Common myeloid progenitor, CD34-positive (primary cell): ENCODE measurements at regions not wholly inside any gene's neighbourhood (a gene's known extent, or its start where the extent isn't known, plus 50 kb on each side); places are given as distances from the start of the nearest gene placed in this dataset.

ENCODE experiments used
- CTCF ChIA-PET: fragments of 350-600 bp; sonication (Branson Sonifier 250); formaldehyde crosslinking; loops from one replicate; lab custom pipeline; 2021; ENCODE audit warnings: antibody characterized with exemption; lab: Charles Lee
- POLR2A ChIA-PET: fragments of 350-600 bp; sonication (Branson Sonifier 250); formaldehyde crosslinking; loops from one replicate; lab custom pipeline; 2021; ENCODE audit warnings: antibody characterized with exemption; lab: Charles Lee
- DNase-seq, 3 donors: peaks; one replicate each; pipeline versions ENCODE4 v3.0.0 to v3.0.0-alpha.2; 2013
- H3K27ac ChIP-seq, 2 experiments: 1 replicate in 1 of 2; 2 replicates in 1 of 2; pipeline ENCODE4 v1.7.0; 2013; ENCODE audit warnings: inconsistent platforms in 2 of 2, low read length in 2 of 2, mild to moderate bottlenecking in 2 of 2, low read depth in 1 of 2, moderate library complexity in 1 of 2; ENCODE audit not compliant: severe bottlenecking in 2 of 2, insufficient read depth in 1 of 2, poor library complexity in 1 of 2
- H3K27me3 ChIP-seq, 5 experiments: replicated peaks in 2 of 5; 1 replicate in 3 of 5; 2 replicates in 2 of 5; pipeline versions ENCODE4 v1.6.1 to v1.7.0; 2013; ENCODE audit warnings: low read length in 4 of 5, mild to moderate bottlenecking in 2 of 5, moderate library complexity in 2 of 5, inconsistent platforms in 1 of 5; ENCODE audit not compliant: insufficient read depth in 5 of 5, control insufficient read depth in 4 of 5
- H3K36me3 ChIP-seq, 4 experiments: 1 replicate in 2 of 4; 2 replicates in 2 of 4; pipeline versions ENCODE4 v1.6.1 to v1.7.0; 2013; ENCODE audit warnings: low read length in 3 of 4, control low read depth in 1 of 4, mild to moderate bottlenecking in 1 of 4; ENCODE audit not compliant: control insufficient read depth in 4 of 4, insufficient read depth in 4 of 4
- H3K4me1 ChIP-seq, 4 experiments: 1 replicate in 3 of 4; 2 replicates in 1 of 4; pipeline versions ENCODE4 v1.6.1 to v1.7.1; 2013; ENCODE audit warnings: low read length in 3 of 4, mild to moderate bottlenecking in 3 of 4, control low read depth in 1 of 4, inconsistent platforms in 1 of 4, moderate library complexity in 1 of 4; ENCODE audit not compliant: control insufficient read depth in 4 of 4, insufficient read depth in 4 of 4; ENCODE audit errors: control extremely low read depth in 1 of 4
- H3K4me3 ChIP-seq, 7 experiments: 1 replicate in 4 of 7; 2 replicates in 3 of 7; pipeline versions ENCODE4 v1.5.1 to v1.7.0; 2013; ENCODE audit warnings: mild to moderate bottlenecking in 7 of 7, low read length in 6 of 7, moderate library complexity in 6 of 7, inconsistent platforms in 2 of 7, low read depth in 2 of 7, control low read depth in 1 of 7; ENCODE audit not compliant: insufficient read depth in 4 of 7, control insufficient read depth in 1 of 7; ENCODE audit errors: extremely low read depth in 1 of 7
- H3K9me3 ChIP-seq, 5 experiments: 1 replicate in 4 of 5; 2 replicates in 1 of 5; pipeline versions ENCODE4 v1.6.1 to v1.7.1; 2013; ENCODE audit warnings: low read length in 4 of 5, mild to moderate bottlenecking in 2 of 5, inconsistent platforms in 1 of 5, low read depth in 1 of 5, moderate library complexity in 1 of 5; ENCODE audit not compliant: control insufficient read depth in 4 of 5, insufficient read depth in 2 of 5; ENCODE audit errors: control extremely low read depth in 1 of 5
- WGBS: methylation state at CpG from one replicate; pipeline ENCODE4 v1.1.5; 2013; ENCODE audit not compliant: insufficient coverage; 5-methylcytosine and 5-hydroxymethylcytosine counted together

GRCh38 chr4:28334249-28334648, 1473.6 kb downstream of the STIM2 start:
- Histone ChIP-seq H3K9me3 (no peaks in the 10 kb centered on the region), H3K4me1 (no peaks in the 10 kb centered on the region), H3K4me3 (no peak overlapping the region), H3K36me3 (no peaks in the 10 kb centered on the region), H3K27ac (no peak overlapping the region), H3K27me3 (no peaks in the 10 kb centered on the region)
- CTCF ChIA-PET, result no interaction called here
- DNase-seq, result no peak
- WGBS, result 100% methylated on average over 1 of the region's 3 CpGs
- POLR2A ChIA-PET, result no interaction called here

DNA sequence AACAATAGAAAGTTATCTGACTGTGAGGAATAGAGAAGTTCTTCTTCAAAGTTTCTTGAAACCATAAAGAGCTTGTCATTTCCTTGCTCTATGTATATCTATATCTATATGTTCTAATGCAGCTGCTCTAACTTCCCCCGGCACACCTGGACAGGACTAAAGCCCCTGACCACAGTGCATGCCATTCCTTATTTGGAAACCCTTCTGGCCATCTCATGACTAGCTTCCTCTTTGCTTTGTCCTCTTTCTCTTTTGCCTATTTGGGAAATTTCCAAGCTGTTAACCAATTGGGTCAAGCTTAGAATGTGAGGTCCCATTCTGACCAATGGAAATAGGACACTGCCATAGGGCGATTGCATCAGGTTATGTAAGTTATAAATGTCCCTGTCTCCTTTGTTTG, 1481.1 kb downstream of the STIM2 start:
- no peak for DNase-seq
- Histone ChIP-seq H3K36me3 (no peaks in the 10 kb centered on the region), H3K27ac (no peak overlapping the region), H3K9me3 (peaks cover 0 to 2% (median 0%) of the 10 kb centered on the region in 5 experiments), H3K4me3 (no peak overlapping the region), H3K27me3 (no peaks in the 10 kb centered on the region), H3K4me1 (no peaks in the 10 kb centered on the region)
- ChIA-PET POLR2A (no interaction called here), CTCF (interaction anchor here (0.9 kb wide), 1 partner anchor 12 kb away, joined by 3 read pairs; no protein-coding TSS in a partner anchor)
- WGBS, result 100% methylated on average over 1 of the region's 2 CpGs

- DNase-seq, result no peak
- H3K4me1 ChIP-seq, result no peaks in the 10 kb centered on the region
- H3K4me3 ChIP-seq, result no peak overlapping the region
- ChIA-PET CTCF (no interaction called here), POLR2A (no interaction called here)
- no peaks in the 10 kb centered on the region for H3K27me3 ChIP-seq
- H3K36me3 ChIP-seq, result no peaks in the 10 kb centered on the region
- H3K27ac ChIP-seq, result no peak overlapping the region
- H3K9me3 ChIP-seq, result no peaks in the 10 kb centered on the region
Measured at GRCh38 chr4:28350485-28350884, 1489.8 kb downstream of the STIM2 start.

- Histone ChIP-seq H3K9me3 (no peaks in the 10 kb centered on the region), H3K27me3 (no peaks in the 10 kb centered on the region), H3K4me3 (no peak overlapping the region), H3K4me1 (no peaks in the 10 kb centered on the region), H3K27ac (no peak overlapping the region), H3K36me3 (no peaks in the 10 kb centered on the region)
- no peak for DNase-seq
- CTCF ChIA-PET, result no interaction called here
- POLR2A ChIA-PET, result no interaction called here
- no CpG with 5 or more reads among the region's 1 CpG for WGBS
Measured at GRCh38 chr4:28351102-28351501, 1490.5 kb downstream of the STIM2 start.

- no peak for DNase-seq
- H3K27me3 ChIP-seq, result no peaks in the 10 kb centered on the region
- no peaks in the 10 kb centered on the region for H3K36me3 ChIP-seq
- ChIA-PET POLR2A (no interaction called here), CTCF (no interaction called here)
- H3K27ac ChIP-seq, result no peak overlapping the region
- WGBS, result 100% methylated on average over 4 of the region's 4 CpGs
- no peak overlapping the region for H3K4me3 ChIP-seq
- no peaks in the 10 kb centered on the region for H3K4me1 ChIP-seq
- H3K9me3 ChIP-seq, result no peaks in the 10 kb centered on the region
Measured at GRCh38 chr4:28351826-28352225, 1491.2 kb downstream of the STIM2 start.

- ChIA-PET CTCF (no interaction called here), POLR2A (no interaction called here)
- H3K4me1 ChIP-seq, result no peaks in the 10 kb centered on the region
- H3K36me3 ChIP-seq, result no peaks in the 10 kb centered on the region
- DNase-seq, result no peak
- H3K4me3 ChIP-seq, result no peak overlapping the region
- H3K27me3 ChIP-seq, result no peaks in the 10 kb centered on the region
- 78% methylated on average over 1 of the region's 1 CpG for WGBS
- no peak overlapping the region for H3K27ac ChIP-seq
- H3K9me3 ChIP-seq, result no peaks in the 10 kb centered on the region
Measured at GRCh38 chr4:28354880-28355656, 1494.4 kb downstream of the STIM2 start.

DNA sequence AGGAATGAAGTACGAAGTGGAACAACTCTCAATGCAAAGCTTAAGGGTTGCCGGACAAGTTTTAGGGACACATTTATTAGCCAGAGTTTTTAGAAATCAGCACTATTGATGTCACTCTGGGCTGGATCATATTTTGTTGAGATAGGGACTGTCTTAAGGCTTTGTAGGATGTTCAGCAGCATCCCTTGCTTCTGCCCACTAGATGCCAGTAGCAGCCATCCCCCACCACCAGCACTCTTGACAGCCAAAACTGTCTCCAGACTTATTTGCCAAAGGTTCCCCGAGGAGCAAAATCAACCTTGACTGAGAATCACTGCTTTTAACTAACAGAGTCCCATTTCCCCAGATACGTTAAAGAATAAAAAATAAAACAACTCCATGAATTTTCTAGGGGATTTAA, 1497.3 kb downstream of the STIM2 start:
- Histone ChIP-seq H3K27me3 (no peaks in the 10 kb centered on the region), H3K36me3 (no peaks in the 10 kb centered on the region), H3K9me3 (no peaks in the 10 kb centered on the region), H3K4me3 (no peak overlapping the region), H3K27ac (no peak overlapping the region), H3K4me1 (no peaks in the 10 kb centered on the region)
- WGBS, result no CpG with 5 or more reads among the region's 4 CpGs
- CTCF ChIA-PET, result no interaction called here
- POLR2A ChIA-PET, result no interaction called here
- DNase-seq, result no peak
